ENCODE measurements at regions not wholly inside any gene's neighbourhood (a gene's known extent, or its start where the extent isn't known, plus 50 kb on each side); places are given as distances from the start of the nearest gene placed in this dataset.

- TF ChIP-seq CTCF (IDR thresholded peaks at IDR 0.05 in 4 of 5, conservative IDR thresholded peaks at IDR 0.05 in 1 of 5) (no peak), POLR2A (IDR thresholded peaks at IDR 0.05) (no peak)
These were observed 155.1 kb upstream of the WWC1 start for GRCh38 chr5:168136340-168136739.

Measured in gastrocnemius medialis (tissue), 4 donors.